GM12865 (cell line): ENCODE measurements at regions not wholly inside any gene's neighbourhood (a gene's known extent, or its start where the extent isn't known, plus 50 kb on each side); places are given as distances from the start of the nearest gene placed in this dataset.
A peak's percentile ranks its signal among the peaks of the same experiment; 100 is the strongest.
"Not testable (repeated sequence)": the region's sequence is repeated elsewhere in the genome, so short reads cannot be mapped to it uniquely, and the experiment has no call there.

Source experiments
- DNase-seq: peaks from one replicate; pipeline ENCODE4 v3.0.0; 2010; ENCODE audit warnings: low read depth
- H3K4me3 ChIP-seq: 2 replicates; pipeline ENCODE4 v1.5.1; 2011; ENCODE audit warnings: mild to moderate bottlenecking, low read depth, low read length, control low read depth
- CTCF ChIP-seq: IDR thresholded peaks from 2 replicates; pipeline ENCODE4 v1.5.1; 2011; ENCODE audit warnings: low read length, control low read depth, low read depth, inconsistent platforms; ENCODE audit not compliant: insufficient read depth; ENCODE audit errors: missing control alignments

DNA sequence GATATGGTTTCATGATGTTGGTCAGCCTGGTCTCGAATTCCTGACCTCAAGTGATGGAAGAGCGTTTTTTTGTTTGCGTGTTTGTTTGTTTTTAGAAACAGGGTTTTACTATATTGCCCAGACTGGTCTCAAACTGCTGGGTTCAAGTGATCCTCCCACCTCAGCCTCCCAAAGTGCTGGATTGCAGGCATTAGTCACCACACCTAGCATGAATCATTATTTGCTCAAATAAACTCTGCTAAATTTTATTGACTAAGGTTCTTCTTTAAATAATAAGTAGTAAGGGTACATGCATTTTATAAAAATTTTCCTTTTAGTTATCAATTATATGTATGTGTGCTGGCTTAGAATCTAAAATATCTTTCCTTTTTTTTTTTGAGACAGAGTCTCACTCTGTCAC is 52.9 kb downstream of the ZBTB9 start:
- DNase-seq = no peak
- TF ChIP-seq CTCF = no peak
- H3K4me3 ChIP-seq = no peak overlapping the region

- H3K4me3 ChIP-seq = no peak overlapping the region
Measured at GRCh38 chr6:33508935-33509926, 54.9 kb downstream of the ZBTB9 start.

DNA sequence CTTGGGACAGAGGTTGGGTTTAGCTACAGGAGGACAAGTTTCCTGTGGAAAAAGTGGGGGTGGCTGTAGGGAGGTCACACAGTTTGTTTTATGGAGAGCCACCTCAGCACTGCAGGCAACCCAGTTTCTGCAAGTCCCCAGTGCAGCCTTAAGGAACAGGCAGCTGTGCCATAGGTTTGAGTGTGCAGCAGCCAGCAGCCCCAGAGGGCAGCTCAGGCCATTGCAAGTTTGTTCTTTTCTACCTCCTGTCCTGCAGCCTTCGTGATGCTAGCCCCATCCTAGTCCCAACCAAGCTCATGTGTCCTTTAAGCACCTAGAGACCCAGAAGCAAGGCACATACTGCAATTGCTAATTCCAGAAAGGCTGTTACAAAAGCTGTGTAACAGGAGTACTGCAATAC is 58.8 kb downstream of the ZBTB9 start:
- no peak for TF ChIP-seq CTCF
- DNase-seq = peak; percentile 25
- H3K4me3 ChIP-seq = no peak overlapping the region

More at GRCh38 chr6:33508935-33509926, 54.9 kb downstream of the ZBTB9 start:
- TF ChIP-seq CTCF = no peak
- peak; percentile 25 for DNase-seq

DNA sequence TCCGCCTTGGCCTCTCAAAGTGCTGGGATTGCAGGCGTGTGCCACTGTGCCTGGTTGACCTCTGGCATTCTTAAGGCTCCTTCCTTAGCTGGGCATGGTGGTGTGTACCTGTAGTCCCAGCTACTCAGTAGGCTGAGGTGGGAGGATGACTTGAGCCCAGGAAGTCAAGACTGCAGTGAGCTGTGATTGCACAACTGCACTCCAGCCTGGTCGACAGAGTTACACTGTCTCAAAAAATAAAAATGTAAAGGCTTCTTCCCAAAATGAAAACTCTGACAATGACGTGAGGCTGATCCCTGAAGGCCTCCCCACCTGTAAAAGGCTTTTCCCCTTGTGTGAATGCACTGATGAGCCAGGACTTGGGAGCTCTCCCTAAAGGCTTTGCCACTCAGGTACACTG is 62.4 kb downstream of the ZBTB9 start:
- no peak for TF ChIP-seq CTCF
- no peak overlapping the region for H3K4me3 ChIP-seq
- no peak for DNase-seq

DNA sequence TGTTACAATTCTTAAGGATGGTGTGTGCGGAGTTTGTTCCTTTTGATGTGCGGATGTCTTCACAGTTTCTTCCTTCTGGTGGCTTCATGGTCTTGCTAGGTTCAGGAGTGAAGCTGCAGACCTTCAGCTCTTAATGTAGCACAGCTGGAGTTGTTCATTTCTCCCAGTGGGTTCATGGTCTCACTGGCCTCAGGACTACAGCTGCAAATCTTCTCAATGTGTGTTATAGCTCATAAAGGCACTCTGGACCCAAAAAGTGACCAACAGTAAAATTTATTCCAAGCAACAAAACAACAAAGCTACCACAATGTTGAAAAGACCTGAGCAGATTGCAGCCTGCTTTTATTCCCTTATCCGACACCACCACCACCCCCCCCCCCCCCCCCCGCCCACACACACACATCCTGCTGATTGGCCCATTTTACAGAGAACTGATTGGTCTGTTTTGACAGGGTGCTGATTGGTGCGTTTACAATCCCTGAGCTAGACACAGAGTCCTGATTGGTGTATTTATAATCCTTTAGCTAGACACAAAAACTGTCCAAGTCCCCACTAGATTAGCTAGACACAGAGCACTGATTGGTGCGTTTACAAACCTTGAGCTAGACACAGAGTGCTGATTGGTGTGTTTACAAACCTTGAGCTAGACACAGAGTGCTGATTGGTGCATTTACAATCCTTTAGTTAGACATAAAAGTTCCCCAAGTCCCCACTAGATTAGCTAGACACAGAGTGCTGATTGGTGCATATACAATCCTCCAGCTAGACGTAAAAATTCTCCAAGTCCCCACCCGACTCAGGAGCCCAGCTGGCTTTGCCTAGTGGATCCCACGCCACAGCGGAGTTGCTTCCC is 59.2 kb downstream of the BAK1 start:
- not testable (repeated sequence) for H3K4me3 ChIP-seq, DNase-seq

DNA sequence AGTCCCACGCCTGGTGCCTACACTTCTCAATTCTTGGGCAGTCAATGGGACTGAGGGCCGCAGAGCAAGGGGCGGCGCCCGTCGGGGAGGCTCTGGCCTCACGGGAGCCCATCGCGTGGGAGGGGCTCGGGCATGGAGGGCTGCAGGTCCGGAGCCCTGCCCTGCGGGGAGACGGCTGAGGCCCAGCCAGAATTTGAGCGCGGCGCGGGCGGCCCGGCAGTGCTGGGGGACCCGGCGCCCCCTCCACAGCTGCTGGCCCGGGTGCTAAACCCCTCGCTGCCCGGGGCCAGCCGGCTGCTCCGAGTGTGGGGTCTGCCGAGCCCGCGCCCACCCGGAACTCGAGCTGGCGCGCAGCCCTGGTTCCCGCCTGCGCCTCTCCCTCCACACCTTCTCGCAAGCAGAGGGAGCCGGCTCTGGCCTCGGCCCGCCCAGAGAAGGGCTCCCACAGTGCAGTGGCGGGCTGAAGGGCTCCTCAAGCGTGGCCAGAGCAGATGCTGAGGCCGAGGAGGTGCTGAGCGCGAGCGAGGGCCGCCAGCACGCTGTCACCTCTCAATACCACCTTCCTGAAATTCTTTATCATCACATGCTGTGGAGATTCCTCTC is 58.5 kb downstream of the BAK1 start:
- DNase-seq = no peak
- TF ChIP-seq CTCF = no peak
- no peak overlapping the region for H3K4me3 ChIP-seq
